ENCODE measurements at regions not wholly inside any gene's neighbourhood (a gene's known extent, or its start where the extent isn't known, plus 50 kb on each side); places are given as distances from the start of the nearest gene placed in this dataset.

DNA sequence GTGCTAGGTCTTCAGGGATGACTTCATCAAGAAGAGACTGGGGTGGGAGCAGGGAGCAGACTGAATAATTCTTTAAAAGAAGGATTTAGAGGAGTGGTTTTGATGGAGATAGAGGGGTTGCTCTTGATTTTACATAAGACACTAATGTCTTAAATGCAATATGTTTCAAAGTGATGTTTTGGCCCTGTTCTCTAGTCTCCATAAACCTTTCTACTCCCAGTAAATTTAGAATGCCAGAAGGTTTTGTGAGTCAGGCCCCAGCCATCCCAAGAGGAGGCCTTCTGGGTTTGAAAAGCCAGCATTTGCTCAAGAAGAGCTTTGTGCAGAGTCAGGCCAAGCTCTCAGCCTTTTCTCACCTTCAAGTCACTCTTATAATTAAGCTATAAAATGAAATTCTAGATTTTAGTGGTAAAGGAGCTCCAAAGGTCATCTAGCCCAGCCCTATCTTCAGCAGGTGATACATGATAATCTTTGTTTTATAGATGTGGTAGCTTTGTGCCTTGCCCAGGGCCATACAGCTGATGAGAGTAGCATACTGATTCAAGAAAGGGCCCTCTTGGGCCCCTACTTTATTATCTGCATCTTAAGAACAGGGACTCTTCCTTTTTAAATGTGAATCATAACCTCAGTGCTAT lies 122.8 kb upstream of the MTNR1B start:
- no peak for DNase-seq

DNA sequence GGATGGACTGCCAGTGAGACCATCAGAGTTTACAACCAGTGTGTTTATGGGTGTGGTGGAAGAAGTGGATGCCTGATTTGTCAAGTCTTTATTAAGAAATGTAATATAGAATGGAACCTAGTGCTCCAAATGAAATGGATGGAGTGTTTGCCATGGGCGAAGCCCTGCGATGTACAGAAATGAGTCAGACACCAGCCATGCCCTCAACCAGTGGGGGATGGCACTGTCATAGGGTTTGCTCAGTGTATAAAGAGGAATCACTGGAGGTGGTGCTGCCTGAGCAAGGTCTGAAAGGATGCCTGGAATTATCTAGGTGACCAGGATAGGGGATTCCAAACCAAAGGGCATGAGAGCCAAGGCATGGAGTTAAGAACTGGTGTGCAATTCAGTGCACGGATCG lies 120.9 kb upstream of the MTNR1B start:
- no peak for DNase-seq

DNA sequence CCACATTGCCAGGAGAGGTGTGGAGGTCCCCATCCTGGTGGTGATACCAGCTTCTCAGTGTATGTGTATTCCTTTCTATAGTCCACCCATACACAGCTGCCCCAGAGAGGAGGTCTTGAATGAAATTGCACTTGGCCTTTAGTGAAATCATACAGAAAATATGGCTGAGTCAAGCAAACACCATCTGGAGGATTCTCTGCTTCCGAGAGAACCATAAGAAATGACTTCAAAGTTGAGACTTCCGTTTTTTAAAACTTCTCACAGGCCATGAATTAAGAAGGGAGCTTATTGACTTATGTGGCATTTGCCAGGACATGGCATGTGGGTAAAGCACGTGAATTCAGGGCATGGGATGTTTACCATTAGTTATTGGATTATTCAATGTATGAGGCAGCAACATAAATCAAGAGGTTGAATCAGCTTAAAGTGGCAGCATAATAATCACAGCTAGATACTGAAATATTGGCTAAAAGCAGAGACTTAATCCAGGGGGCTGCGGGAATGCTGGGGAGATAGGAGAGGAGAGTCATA lies 119.1 kb upstream of the MTNR1B start:
- DNase-seq = peak; percentile 27

DNA sequence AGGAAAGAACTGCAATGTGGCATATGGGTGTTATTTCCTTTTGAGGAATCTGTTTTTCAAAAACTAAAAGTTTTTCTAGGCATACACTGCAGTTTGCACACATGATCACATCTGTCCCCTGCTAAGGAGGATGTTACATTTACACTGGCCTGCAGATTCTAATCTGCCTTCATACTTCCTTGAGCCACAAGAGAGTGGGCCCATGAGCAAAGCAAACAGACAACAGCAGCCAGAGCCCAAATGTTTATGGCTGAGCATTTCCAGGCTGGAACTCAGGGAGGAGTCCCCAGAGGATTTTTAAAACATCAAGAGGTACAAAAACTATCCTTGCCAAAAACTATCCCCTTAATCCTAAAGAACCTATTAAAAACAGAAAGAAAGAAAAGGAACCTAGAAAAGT lies 117.2 kb upstream of the MTNR1B start:
- no peak for DNase-seq

DNA sequence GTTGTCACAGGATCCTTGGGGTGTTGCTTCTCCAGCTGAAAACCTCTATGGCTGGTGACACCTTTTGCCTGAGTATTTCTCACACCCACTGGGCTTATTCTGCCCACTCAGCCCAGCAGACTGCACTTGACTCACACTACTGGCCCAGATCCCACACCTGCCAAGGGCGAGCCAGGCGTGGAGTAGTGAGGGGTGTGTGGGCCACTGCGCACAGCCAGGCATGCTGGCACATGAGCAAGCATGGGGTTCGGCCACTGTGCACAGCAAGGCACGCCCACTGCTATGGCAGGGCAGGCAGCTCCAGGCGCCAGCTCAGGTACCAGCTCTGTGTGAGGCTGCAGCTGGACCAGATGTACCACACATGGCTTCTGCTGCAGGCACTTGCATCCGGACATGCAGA lies 116.5 kb upstream of the MTNR1B start:
- no peak for DNase-seq

DNA sequence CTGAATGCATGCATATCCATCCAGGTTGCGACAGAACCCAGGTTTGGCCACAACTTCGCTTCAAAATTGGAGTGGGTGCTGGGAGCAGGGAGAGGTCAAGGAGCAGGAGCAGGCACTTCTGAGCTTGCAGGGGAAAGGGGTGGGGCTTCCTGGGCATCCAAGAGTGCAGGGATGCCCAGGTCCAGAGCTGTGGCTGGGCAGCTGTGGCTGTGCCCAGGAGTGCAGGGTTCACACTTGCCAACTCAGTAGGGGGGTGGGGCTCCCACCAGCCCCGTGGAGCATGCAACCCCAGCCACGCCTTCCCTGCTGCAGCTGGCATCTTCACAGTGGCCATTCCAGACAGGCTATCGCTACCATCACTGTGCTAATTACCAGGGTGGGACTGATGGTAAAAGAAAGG lies 115.3 kb upstream of the MTNR1B start:
- no peak for DNase-seq

DNA sequence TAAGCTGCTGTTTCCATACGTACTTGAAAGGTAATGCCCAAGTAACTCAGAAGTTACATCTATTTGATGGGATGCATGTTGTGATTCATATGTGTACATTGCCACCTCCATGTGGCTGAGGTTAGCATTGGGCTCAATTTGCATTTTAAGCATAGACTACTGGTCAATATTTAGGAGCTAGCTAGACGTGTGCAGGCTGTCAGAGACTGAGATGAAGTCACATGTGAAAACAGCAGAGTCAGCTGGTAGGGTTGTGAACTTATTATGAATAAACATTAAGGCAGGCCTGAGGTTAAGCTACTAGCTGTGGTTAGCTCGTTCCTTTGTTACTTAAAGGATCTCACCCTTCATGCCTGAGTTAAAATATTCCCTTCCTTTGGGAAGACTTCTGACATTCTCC lies 114.5 kb upstream of the MTNR1B start:
- no peak for DNase-seq

DNA sequence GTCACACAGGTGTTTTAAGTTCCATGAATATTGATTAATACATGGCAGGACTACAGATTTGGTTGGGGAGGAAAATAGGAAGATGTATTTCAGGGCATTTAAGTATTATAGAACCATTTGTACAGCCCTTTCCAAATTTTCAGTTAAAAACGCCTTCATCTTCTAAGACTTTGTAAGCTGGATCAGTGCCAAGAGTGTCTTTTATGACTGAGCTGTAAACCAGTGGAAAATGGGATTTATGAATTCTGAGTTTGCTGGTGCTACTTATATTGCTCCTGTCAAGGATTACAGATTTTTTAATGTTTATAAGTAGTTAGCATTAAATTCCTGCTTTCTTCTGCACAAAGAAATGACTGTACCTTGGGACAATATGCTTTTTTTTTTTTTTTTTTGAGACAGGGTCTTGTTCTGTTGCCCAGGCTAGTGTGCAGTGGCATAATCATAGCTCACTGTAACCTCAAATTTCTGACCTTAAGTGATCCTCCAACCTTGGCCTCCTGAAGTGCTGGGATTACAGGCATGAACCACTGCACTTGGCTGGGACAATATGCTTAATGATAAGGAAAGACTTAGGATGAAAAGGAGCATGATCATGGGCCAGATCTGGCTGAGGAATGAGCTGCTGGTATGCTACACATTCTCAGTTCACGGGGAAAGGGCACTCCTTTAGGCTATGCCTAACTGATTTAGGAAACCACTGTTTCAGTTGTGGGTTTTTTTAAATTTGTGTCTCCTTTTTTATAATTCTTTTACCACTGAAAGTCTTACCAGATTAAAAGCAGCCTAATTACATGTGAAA lies 113.6 kb upstream of the MTNR1B start:
- DNase-seq = no peak

DNA sequence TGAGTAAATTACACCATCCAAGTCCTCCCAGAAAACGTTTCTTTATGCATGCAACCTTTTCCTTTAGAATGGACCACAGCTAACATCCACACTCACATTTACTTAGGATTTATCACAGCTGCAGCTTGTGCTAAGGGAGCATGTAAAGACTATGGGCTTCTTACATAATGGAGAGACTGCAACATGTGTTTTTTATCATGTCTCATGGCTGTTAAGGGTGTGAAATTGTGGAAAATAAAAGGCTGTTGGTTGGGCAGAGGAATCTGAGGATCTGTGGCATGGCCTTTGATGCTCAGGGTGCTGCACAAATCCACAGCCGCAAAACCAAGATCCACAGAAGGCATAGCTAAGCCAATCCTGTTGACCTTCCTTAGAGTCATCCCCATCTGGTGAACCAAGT lies 112.0 kb upstream of the MTNR1B start:
- DNase-seq = no peak

DNA sequence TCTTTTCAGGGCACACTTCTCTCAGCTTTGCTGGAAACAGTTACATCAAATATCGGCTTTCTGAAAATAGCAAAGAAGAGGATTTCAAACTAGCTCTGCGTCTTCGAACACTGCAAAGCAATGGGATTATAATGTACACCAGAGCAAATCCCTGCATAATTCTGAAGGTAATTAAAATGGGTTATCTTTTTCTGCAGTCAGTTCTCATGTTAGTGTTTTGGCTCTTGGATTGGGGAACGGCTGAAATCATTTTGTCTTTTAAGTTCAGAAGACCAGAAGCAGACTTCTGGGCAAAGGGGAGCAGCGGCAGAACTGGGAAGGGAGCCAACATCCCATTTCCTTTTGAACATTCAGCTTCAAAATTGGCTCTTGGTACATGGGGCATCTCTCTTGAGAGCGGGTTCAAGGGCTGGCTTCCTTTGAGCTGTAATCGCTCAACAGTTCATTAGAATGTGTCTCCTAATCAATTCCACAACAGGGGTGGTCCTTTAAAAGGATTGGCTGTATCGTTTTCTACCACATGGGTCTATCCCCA lies 110.2 kb upstream of the MTNR1B start:
- DNase-seq = peak; percentile 76

DNA sequence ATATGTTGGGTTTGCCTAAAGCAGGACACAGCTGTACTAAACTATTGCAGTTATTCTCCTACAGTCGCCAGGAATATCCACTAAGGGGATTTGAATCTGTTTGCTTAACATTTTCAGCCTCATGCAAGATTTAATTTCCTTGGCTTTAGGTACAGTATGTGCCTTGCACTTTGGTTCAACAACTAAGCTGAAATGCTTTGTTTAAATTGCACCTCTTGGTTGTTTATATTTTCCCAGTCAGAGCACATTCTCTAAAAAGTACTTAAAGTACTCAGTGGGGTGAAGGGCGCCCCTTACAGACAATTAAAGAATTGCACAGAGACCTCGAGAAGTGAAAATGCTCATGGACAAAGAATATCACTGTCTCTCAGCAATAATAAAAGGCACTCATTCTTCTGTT lies 107.8 kb upstream of the MTNR1B start:
- no peak for DNase-seq

DNA sequence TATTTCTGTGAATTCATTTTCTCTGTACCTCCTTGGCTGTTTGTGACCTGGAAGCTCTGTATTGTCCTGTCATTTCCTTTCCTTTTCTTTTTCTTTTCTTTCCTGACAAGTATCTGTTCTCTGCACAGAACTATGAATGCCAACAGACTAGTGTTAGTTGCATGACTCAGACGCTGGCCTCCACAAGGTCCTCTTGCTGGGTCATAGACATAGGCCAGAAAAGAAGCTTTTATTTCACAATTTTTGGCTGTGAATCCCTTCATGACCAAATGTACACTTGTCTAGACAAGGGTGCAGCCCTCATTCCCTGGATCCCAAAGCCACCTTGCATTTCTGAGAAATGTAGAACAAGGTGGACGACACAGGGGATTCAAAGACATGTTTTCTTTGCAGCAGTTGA lies 104.1 kb upstream of the MTNR1B start:
- no peak for DNase-seq

DNA sequence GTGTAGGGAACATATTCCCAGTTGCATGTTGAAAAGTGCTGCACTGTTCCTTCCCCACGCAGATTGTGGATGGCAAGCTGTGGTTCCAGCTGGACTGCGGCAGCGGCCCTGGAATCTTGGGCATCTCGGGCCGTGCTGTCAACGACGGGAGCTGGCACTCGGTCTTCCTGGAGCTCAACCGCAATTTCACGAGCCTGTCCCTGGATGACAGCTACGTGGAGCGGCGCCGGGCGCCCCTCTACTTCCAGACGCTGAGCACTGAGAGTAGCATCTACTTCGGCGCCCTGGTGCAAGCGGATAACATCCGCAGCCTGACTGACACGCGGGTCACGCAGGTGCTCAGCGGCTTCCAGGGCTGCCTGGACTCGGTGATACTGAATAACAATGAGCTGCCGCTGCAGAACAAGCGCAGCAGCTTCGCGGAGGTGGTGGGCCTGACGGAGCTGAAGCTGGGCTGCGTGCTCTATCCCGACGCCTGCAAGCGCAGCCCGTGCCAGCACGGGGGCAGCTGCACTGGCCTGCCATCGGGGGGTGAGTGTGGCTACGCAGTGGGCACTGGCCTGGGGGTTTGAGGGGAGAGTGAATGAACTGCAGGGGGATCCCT lies 102.7 kb upstream of the MTNR1B start:
- no peak for DNase-seq

DNA sequence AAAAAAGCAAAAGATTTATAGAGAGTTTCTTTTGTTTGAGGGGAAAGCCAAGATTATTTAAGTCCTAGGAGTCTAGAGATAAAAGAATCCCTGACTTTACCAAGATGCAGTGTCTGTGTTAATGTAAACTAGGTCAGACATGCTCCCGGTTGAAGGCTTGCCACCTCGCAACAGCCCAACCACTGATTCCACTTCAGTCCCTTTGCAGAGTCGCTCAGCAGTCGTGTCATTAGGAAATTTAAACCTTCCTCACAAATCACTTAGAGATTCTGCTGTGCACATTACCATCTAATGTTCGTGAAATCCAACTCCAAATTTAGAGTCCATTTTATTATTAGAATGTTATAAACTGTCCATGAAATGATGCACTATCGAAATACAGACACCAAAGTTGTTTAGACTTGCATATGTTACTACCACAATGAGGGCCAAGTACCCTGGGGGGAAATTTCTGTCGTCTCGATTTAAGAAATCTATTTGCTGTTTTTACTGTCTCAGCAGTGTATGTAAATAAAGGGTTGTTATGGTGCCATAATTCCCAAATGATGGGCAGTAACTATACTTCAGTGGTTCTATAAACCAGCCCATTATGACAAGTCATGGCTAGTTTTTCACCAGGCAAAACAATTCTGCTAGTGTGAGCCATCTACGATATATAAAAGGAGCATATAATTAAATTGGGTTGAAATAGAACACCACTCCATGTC lies 101.4 kb upstream of the MTNR1B start:
- DNase-seq = peak; percentile 12

DNA sequence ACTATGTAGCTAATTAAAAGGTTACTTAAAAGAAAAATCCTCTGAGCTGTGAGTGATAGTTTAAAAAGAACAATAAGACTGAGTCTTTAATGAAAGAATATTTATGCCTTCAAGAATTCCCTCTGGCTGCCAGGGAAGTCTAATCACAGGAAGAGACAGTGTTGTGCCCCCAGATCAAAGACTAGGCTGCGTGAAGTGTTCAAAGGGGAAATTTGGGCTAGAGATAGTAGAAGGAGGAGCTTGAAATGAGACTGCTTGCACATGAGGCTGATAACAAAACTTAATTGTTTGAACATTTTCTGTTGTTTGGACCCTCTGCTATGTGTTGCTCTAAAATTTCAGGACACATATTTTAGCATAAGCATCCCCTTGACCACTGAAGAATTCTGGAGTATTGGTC lies 99.7 kb upstream of the MTNR1B start:
- no peak for DNase-seq

DNA sequence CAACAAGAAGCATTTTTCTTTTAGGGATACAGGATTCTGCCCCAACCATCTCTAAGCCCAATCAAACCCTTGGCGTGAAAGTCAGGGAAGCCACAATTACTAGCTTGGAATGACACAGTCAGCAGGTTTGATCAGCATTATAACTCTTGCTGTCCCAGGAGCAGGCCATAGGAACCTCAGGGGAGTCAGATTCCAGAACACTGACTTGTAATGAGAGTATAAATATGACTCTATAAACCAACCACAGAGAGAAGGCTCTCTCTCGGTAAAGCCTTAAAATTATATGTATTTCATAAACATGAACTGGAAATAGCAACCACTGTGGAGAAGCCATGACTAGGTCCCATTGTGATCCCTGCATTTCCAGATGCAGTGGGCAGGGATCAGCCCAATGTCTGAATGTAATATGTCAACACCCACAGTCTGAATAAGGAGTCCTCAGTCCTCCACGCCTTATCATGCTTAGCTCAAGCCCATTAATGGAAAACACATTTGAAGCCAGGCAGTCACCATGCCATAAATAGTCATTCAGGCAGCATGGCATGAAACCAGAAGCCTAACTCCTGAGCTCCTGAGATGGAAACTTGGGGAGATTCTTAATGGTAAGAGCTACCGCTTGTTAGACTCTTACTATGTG lies 99.1 kb upstream of the MTNR1B start:
- DNase-seq = no peak

DNA sequence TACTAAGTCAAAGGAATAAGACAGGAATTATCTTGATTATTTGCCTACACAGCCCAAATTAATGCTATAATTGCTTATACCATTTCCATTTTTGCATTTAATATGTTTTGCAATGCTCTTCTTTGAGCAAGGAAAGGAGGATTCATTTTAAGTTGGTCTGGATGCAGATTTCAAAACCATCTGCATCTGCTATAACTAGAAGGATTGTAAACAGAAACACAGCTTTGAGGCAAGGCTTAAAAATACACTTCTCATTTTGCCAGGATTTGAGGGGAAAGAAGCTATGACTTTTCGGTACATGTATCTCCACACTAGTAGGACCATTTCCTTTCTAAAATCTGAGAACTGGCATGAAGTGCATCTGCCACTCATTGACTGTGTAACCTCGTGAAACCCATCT lies 95.9 kb upstream of the MTNR1B start:
- no peak for DNase-seq

DNA sequence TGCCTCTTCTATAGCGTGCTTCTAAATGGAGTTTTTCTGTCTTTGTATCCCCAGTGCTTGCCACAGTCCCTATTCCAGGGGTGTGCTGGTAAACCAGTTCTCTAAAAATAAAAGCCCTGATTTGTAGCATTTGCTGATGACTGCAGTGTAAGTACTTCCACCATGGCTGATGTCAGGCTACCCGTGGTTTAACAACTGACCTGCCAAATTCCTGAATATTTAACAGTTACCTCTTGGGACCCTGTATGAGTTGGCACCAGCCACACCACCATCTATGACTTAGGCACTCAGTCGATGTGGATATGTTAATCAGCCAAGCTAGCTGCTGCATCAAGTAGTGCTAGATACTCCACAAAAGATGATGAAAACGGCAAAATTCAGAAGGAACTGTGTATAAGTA lies 94.0 kb upstream of the MTNR1B start:
- DNase-seq = no peak

DNA sequence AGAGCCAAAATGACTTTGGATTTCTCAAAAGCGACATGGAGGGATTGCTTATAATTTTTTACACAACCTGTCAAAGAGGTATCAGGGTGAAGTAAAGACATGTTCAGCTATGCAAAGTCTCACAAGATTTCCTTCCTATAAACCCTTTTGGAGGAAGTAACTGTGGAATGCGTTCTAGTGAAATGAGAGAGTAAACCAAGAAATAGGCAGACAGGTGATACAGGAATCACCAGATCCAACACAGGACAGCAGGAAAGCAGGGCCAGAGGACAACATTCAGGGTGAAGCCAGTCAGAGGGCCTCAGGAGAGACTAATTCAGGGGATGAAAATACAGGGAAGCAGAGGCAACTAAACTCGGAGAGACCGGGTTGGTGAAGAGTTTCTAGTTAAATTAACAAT lies 90.4 kb upstream of the MTNR1B start:
- DNase-seq = no peak

DNA sequence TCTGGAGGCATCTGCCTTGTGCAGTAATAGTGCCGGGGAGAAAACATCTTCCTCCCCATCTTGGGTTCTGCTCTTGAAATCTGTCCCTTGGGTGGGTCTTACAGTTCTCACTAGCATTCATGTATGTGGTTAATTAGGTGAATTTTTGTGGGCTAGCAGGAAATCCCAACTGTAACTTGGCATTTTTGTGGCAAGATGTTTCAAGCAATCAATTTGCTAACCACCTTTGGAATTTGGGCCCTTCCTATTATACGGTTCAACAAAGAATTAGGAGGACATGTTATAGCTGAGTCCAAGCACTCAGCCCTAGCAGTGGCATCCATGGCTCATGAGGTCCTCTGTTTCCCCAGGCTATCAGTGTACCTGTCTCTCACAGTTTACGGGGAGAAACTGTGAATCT lies 89.1 kb upstream of the MTNR1B start:
- DNase-seq = no peak

DNA sequence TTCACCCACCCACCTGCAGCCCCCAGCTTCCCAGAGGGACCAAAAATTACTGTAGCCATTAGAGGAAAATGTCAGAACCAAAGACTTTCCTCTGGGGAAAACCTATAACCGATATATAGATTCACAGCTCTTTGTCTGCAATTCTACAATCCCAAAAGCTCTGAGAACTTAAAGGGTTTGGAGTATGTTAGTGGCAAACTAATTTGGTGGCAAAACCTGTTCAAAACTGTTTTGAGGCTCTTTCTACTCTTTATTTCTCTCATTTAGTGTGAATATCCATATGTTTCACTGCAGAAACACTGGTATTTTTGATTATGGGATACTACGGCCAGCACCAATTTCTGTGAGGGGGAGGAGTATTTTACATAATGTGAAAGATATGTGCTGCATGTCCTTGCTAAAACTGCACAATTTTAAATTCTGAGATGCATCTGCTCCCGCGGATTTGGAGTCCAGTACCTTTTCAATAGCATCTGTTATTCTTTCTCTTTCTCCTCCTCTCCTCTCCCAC lies 87.5 kb upstream of the MTNR1B start:
- no peak for DNase-seq

DNA sequence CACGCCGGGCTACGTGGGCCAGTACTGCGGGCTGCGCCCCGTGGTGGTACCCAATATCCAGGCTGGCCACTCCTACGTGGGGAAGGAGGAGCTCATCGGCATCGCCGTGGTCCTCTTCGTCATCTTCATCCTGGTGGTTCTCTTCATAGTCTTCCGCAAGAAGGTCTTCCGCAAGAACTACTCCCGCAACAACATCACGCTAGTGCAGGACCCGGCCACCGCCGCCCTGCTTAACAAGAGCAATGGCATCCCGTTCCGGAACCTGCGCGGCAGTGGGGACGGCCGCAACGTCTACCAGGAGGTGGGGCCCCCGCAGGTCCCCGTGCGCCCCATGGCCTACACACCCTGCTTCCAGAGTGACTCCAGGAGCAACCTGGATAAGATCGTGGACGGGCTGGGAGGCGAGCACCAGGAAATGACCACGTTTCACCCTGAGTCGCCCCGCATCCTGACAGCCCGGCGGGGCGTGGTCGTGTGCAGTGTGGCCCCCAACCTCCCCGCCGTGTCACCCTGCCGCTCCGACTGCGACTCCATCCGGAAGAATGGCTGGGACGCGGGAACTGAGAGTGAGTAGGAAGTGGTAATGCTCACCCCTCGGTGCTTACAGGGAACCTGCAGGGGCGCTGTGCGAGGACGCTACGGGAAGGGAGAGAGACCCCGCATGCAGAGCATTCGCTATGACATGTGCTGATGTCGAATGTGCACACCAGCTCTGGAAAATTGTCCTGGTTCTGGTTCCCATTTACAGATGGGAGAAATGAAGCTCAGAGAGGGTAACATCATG lies 86.4 kb upstream of the MTNR1B start:
- DNase-seq = no peak

All from NCI-H446 treated with DMSO at 0.1 percent for 48 hours (cell line).